WTC11 (cell line): ENCODE measurements at regions not wholly inside any gene's neighbourhood (a gene's known extent, or its start where the extent isn't known, plus 50 kb on each side); places are given as distances from the start of the nearest gene placed in this dataset.
A peak's percentile ranks its signal among the peaks of the same experiment; 100 is the strongest.

Experiments
- ATAC-seq: fragments of 200-7000 bp; cut with Tn5 transposase; 2 replicates; pipeline ENCODE4 v1.10.0; 2021; ENCODE audit warnings: mild to moderate bottlenecking, moderate library complexity
- CTCF ChIA-PET: fragments of 300-600 bp; sonication (Branson Sonifier 250); formaldehyde crosslinking; loops from one replicate; lab custom pipeline; 2021; ENCODE audit warnings: antibody characterized with exemption; lab: Charles Lee
- POLR2A ChIA-PET: fragments of 350-600 bp; sonication (Branson Sonifier 250); formaldehyde crosslinking; loops from one replicate; lab custom pipeline; 2021; ENCODE audit warnings: antibody characterized with exemption; lab: Charles Lee
- DNase-seq: peaks from one replicate; pipeline ENCODE4 v3.0.0; 2021; ENCODE audit warnings: low spot score
- H3K27ac Mint-ChIP-seq: 2 replicates; pipeline ENCODE4 v1.8.0; 2021; ENCODE audit warnings: mixed read lengths
- H3K27me3 Mint-ChIP-seq: 2 replicates; pipeline ENCODE4 v1.8.0; 2021; ENCODE audit warnings: low read depth, mild to moderate bottlenecking, moderate library complexity, mixed read lengths
- H3K36me3 Mint-ChIP-seq: 2 replicates; pipeline ENCODE4 v1.8.0; 2021; ENCODE audit warnings: mixed read lengths
- H3K4me1 Mint-ChIP-seq: 2 replicates; pipeline ENCODE4 v1.8.0; 2022; ENCODE audit warnings: mixed read lengths
- H3K4me3 Mint-ChIP-seq: 2 replicates; pipeline ENCODE4 v1.8.0; 2021; ENCODE audit warnings: mild to moderate bottlenecking, moderate library complexity, mixed read lengths
- H3K9me3 Mint-ChIP-seq: 2 replicates; pipeline ENCODE4 v1.8.0; 2021; ENCODE audit warnings: mixed read lengths
- CREM ChIP-seq: sonication (generic); formaldehyde crosslinking; IDR thresholded peaks from 2 replicates; pipeline ENCODE4 v1.8.1; 2022; ENCODE audit warnings: mild to moderate bottlenecking, missing genetic modification reagents, moderate library complexity
- GTF2I ChIP-seq: fragments of 250-450 bp; sonication (Bioruptor Pico); conservative IDR thresholded peaks from 2 replicates; pipeline ENCODE4 v1.4.0; 2021; ENCODE audit warnings: mild to moderate bottlenecking
- NFYB ChIP-seq: sonication (generic); formaldehyde crosslinking; conservative IDR thresholded peaks from 2 replicates; pipeline ENCODE4 v1.8.0; 2022; ENCODE audit warnings: low read depth, missing genetic modification reagents
- NR1H2 ChIP-seq: sonication (generic); formaldehyde crosslinking; IDR thresholded peaks from 2 replicates; pipeline ENCODE4 v1.9.0; 2021; ENCODE audit warnings: mild to moderate bottlenecking, moderate library complexity, missing genetic modification reagents
- NR3C1 ChIP-seq: sonication (generic); formaldehyde crosslinking; conservative IDR thresholded peaks from 2 replicates; pipeline ENCODE4 v1.8.1; 2023; ENCODE audit warnings: low read depth, mild to moderate bottlenecking, missing genetic modification reagents
- ZBTB21 ChIP-seq: sonication (generic); formaldehyde crosslinking; IDR thresholded peaks from 2 replicates; pipeline ENCODE4 v1.8.1; 2023; ENCODE audit warnings: mild to moderate bottlenecking, missing genetic modification reagents, borderline replicate concordance
- ZNF138 ChIP-seq: sonication (generic); formaldehyde crosslinking; conservative IDR thresholded peaks from 2 replicates; pipeline ENCODE4 v1.8.1; 2022; ENCODE audit warnings: mild to moderate bottlenecking, moderate library complexity, missing genetic modification reagents
- ZNF232 ChIP-seq: sonication (generic); formaldehyde crosslinking; IDR thresholded peaks from 2 replicates; pipeline ENCODE4 v1.8.0; 2022; ENCODE audit warnings: mild to moderate bottlenecking, missing genetic modification reagents
- TF ChIP-seq, protein P1 (sequence below): fragments of 250-450 bp; sonication (Bioruptor Pico); conservative IDR thresholded peaks from 2 replicates; pipeline ENCODE4 v1.9.0; 2021; ENCODE audit warnings: mild to moderate bottlenecking
- TF ChIP-seq, protein P2 (sequence below): fragments of 200-600 bp; IDR thresholded peaks from 2 replicates; pipeline ENCODE4 v1.8.0; 2022; ENCODE audit warnings: antibody characterized with exemption
- TF ChIP-seq, protein P3 (sequence below): sonication (generic); formaldehyde crosslinking; IDR thresholded peaks from 2 replicates; pipeline ENCODE4 v1.8.0; 2023; ENCODE audit warnings: missing genetic modification reagents
- TF ChIP-seq, protein P4 (sequence below): sonication (generic); formaldehyde crosslinking; IDR thresholded peaks from 2 replicates; pipeline ENCODE4 v1.8.0; 2023; ENCODE audit warnings: mild to moderate bottlenecking, missing genetic modification reagents
- TF ChIP-seq, protein P5 (sequence below): sonication (generic); formaldehyde crosslinking; IDR thresholded peaks from 2 replicates; pipeline ENCODE4 v1.8.0; 2022; ENCODE audit warnings: mild to moderate bottlenecking, missing genetic modification reagents
- TF ChIP-seq, protein P6 (sequence below): sonication (generic); formaldehyde crosslinking; IDR thresholded peaks from 2 replicates; pipeline ENCODE4 v1.8.1; 2023; ENCODE audit warnings: mild to moderate bottlenecking, missing genetic modification reagents, moderate library complexity
- TF ChIP-seq, protein P7 (sequence below): fragments of 250-450 bp; sonication (Bioruptor Pico); IDR thresholded peaks from 2 replicates; pipeline ENCODE4 v1.9.0; 2021; ENCODE audit warnings: mild to moderate bottlenecking, borderline replicate concordance

DNA sequence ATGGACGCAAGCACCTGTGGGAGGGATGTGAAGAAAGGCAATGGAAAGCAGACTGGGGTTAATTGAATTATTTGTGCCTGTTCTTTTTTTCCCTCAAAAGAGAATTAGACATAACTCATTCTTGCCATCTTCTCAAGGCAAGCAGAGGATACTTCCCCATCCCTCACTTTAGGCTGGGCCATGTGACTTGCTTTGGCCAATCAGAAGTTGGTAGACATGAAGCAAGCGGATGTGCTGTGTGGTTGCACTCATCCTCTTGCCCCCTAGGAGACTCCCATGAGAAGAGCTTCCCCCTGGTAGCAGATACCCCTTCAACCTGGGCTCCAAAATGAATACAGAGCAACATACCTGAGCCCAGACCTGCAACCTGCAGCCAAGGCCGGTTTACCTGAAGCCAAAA is 124.4 kb upstream of the ZC3H12C start:
- no peaks in the 10 kb centered on the region for H3K36me3 Mint-ChIP-seq
- peak; percentile 39 for ATAC-seq

DNA sequence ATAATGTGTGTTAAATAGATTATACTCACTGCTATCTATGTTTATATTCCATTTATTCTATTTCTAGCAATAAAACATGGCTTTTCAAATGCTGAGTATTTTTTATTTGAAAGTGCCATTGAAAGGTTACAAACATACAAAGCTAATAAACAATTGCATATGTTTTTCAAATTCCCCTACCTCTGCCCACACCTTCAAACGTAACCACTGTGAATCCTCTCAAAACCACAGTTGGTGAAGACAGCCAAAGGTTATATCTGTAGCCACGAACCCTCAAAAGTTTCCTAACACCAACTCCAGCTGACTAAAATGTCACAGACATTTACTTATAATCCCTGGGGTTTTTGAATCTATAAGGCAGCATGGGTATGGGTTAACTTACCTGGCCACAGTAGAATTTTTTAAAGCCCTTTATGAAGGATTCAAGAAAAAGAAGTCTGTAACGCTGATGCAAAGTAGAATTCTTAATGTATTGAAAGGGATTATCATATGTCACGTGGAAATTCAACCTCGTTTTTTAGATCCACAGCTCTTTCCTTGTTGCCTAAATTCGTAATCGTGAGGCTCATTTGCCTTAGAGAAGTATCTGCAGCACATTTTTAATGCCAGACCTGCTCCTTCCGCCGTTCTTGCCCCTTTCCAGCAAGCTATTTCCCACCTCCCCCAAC is 122.5 kb upstream of the ZC3H12C start:
- peaks cover 7% of the 10 kb centered on the region for H3K4me1 Mint-ChIP-seq
- no peaks in the 10 kb centered on the region for H3K36me3 Mint-ChIP-seq
- peaks cover 22% of the 10 kb centered on the region for H3K9me3 Mint-ChIP-seq
- H3K27me3 Mint-ChIP-seq = no peaks in the 10 kb centered on the region
- ATAC-seq = no peak
- DNase-seq = no peak
- ChIA-PET CTCF (no interaction called here), POLR2A (no interaction called here)
- H3K27ac Mint-ChIP-seq = peak overlapping the region; percentile 3; the same call in 1 of the 2 replicates
- no peak overlapping the region for H3K4me3 Mint-ChIP-seq
- TF ChIP-seq, protein P1, sequence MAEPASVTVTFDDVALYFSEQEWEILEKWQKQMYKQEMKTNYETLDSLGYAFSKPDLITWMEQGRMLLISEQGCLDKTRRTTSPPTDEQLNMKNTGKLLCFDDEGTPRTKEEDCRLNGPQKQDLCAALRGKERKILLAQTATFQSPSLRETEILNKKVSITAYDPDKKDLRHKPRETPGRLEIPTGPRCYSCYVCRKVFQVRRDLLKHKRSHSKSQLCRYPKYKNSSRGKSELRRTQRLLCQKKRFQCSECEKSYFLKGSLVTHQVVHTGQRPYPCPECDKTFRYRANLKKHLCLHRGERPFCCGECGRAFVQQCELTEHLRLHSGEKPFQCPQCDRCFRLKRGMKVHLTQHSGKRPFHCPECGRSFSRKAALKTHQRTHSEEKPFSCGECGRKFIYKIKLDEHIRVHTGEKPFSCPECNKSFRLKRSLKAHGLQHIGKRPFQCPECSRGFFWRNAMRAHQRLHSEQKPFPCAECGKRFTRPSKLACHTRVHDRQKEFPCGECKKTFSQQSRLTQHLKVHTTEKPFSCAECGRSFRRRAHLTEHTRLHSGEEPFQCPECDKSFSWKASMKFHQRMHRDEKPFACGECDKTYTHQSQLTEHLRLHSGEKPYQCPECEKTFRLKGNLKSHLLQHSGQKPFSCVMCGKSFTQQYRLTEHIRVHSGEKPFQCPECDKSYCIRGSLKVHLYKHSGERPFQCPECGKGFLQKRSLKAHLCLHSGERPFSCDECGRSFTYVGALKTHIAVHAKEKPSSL (CRISPR knock-in tag) = no peak
- TF ChIP-seq ZNF232 (CRISPR knock-in tag) (no peak), NR1H2 (CRISPR knock-in tag) (no peak), ZBTB21 (CRISPR knock-in tag) (no peak), NFYB (CRISPR knock-in tag) (no peak), ZNF138 (CRISPR knock-in tag) (no peak), CREM (CRISPR knock-in tag) (no peak), NR3C1 (no peak), GTF2I (CRISPR knock-in tag) (no peak)
- TF ChIP-seq, protein P2, sequence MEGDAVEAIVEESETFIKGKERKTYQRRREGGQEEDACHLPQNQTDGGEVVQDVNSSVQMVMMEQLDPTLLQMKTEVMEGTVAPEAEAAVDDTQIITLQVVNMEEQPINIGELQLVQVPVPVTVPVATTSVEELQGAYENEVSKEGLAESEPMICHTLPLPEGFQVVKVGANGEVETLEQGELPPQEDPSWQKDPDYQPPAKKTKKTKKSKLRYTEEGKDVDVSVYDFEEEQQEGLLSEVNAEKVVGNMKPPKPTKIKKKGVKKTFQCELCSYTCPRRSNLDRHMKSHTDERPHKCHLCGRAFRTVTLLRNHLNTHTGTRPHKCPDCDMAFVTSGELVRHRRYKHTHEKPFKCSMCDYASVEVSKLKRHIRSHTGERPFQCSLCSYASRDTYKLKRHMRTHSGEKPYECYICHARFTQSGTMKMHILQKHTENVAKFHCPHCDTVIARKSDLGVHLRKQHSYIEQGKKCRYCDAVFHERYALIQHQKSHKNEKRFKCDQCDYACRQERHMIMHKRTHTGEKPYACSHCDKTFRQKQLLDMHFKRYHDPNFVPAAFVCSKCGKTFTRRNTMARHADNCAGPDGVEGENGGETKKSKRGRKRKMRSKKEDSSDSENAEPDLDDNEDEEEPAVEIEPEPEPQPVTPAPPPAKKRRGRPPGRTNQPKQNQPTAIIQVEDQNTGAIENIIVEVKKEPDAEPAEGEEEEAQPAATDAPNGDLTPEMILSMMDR = no peak
- TF ChIP-seq, protein P3, sequence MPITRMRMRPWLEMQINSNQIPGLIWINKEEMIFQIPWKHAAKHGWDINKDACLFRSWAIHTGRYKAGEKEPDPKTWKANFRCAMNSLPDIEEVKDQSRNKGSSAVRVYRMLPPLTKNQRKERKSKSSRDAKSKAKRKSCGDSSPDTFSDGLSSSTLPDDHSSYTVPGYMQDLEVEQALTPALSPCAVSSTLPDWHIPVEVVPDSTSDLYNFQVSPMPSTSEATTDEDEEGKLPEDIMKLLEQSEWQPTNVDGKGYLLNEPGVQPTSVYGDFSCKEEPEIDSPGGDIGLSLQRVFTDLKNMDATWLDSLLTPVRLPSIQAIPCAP (CRISPR knock-in tag) = no peak
- TF ChIP-seq, protein P4, sequence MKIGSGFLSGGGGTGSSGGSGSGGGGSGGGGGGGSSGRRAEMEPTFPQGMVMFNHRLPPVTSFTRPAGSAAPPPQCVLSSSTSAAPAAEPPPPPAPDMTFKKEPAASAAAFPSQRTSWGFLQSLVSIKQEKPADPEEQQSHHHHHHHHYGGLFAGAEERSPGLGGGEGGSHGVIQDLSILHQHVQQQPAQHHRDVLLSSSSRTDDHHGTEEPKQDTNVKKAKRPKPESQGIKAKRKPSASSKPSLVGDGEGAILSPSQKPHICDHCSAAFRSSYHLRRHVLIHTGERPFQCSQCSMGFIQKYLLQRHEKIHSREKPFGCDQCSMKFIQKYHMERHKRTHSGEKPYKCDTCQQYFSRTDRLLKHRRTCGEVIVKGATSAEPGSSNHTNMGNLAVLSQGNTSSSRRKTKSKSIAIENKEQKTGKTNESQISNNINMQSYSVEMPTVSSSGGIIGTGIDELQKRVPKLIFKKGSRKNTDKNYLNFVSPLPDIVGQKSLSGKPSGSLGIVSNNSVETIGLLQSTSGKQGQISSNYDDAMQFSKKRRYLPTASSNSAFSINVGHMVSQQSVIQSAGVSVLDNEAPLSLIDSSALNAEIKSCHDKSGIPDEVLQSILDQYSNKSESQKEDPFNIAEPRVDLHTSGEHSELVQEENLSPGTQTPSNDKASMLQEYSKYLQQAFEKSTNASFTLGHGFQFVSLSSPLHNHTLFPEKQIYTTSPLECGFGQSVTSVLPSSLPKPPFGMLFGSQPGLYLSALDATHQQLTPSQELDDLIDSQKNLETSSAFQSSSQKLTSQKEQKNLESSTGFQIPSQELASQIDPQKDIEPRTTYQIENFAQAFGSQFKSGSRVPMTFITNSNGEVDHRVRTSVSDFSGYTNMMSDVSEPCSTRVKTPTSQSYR (CRISPR knock-in tag) = no peak
- TF ChIP-seq, protein P5, sequence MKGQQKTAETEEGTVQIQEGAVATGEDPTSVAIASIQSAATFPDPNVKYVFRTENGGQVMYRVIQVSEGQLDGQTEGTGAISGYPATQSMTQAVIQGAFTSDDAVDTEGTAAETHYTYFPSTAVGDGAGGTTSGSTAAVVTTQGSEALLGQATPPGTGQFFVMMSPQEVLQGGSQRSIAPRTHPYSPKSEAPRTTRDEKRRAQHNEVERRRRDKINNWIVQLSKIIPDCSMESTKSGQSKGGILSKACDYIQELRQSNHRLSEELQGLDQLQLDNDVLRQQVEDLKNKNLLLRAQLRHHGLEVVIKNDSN (CRISPR knock-in tag) = no peak

More for the DNA sequence above, 124.4 kb upstream of the ZC3H12C start:
- POLR2A ChIA-PET = no interaction called here
- peaks cover 28% of the 10 kb centered on the region for H3K9me3 Mint-ChIP-seq
- H3K4me1 Mint-ChIP-seq = peaks cover 7% of the 10 kb centered on the region
- no peak for DNase-seq
- no peak overlapping the region for H3K4me3 Mint-ChIP-seq
- no peaks in the 10 kb centered on the region for H3K27me3 Mint-ChIP-seq
- TF ChIP-seq, protein P6, sequence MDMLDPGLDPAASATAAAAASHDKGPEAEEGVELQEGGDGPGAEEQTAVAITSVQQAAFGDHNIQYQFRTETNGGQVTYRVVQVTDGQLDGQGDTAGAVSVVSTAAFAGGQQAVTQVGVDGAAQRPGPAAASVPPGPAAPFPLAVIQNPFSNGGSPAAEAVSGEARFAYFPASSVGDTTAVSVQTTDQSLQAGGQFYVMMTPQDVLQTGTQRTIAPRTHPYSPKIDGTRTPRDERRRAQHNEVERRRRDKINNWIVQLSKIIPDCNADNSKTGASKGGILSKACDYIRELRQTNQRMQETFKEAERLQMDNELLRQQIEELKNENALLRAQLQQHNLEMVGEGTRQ (CRISPR knock-in tag) = peak; percentile 25; the same call in 1 of the 2 replicates
- TF ChIP-seq, protein P7, sequence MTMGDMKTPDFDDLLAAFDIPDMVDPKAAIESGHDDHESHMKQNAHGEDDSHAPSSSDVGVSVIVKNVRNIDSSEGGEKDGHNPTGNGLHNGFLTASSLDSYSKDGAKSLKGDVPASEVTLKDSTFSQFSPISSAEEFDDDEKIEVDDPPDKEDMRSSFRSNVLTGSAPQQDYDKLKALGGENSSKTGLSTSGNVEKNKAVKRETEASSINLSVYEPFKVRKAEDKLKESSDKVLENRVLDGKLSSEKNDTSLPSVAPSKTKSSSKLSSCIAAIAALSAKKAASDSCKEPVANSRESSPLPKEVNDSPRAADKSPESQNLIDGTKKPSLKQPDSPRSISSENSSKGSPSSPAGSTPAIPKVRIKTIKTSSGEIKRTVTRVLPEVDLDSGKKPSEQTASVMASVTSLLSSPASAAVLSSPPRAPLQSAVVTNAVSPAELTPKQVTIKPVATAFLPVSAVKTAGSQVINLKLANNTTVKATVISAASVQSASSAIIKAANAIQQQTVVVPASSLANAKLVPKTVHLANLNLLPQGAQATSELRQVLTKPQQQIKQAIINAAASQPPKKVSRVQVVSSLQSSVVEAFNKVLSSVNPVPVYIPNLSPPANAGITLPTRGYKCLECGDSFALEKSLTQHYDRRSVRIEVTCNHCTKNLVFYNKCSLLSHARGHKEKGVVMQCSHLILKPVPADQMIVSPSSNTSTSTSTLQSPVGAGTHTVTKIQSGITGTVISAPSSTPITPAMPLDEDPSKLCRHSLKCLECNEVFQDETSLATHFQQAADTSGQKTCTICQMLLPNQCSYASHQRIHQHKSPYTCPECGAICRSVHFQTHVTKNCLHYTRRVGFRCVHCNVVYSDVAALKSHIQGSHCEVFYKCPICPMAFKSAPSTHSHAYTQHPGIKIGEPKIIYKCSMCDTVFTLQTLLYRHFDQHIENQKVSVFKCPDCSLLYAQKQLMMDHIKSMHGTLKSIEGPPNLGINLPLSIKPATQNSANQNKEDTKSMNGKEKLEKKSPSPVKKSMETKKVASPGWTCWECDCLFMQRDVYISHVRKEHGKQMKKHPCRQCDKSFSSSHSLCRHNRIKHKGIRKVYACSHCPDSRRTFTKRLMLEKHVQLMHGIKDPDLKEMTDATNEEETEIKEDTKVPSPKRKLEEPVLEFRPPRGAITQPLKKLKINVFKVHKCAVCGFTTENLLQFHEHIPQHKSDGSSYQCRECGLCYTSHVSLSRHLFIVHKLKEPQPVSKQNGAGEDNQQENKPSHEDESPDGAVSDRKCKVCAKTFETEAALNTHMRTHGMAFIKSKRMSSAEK (CRISPR knock-in tag) = no peak
- TF ChIP-seq, all 79 proteins: peak for 1
- CTCF ChIA-PET = no interaction called here
- no peak overlapping the region for H3K27ac Mint-ChIP-seq
